B cell (primary cell): ENCODE measurements at regions not wholly inside any gene's neighbourhood (a gene's known extent, or its start where the extent isn't known, plus 50 kb on each side); places are given as distances from the start of the nearest gene placed in this dataset.

Experiments
- CTCF ChIP-seq: fragments of 200-600 bp; IDR thresholded peaks from one replicate; pipeline ENCODE4 v1.8.0; 2022; ENCODE audit warnings: antibody characterized with exemption, mild to moderate bottlenecking
- EZH2 ChIP-seq: IDR thresholded peaks from 2 replicates; pipeline ENCODE4 v1.6.1; 2012; ENCODE audit warnings: borderline replicate concordance, low read depth, mild to moderate bottlenecking, moderate library complexity, low read length; ENCODE audit not compliant: insufficient read depth, poor library complexity, severe bottlenecking

DNA sequence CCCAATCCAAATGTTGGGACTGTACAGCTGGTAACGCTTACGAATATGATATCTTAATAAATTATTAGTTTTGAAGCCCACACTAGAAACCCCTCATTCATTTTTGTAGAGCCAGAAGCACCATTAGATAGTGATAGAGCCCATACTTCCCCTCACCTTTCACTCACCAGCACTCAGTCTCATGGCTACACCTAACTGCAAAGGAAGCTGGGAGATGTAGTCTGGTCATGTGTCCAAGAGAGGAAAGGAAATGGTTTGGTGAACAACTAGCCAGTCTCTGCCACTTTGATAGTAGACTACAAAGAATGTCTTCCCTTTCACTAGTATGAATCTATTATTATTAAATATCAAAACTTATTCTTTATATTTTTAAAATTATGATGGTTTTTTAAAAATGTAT lies 77.1 kb upstream of the EGFL6 start:
- no peak for TF ChIP-seq EZH2
- no peak for TF ChIP-seq CTCF
